A204.1 (cell line): ENCODE measurements at regions not wholly inside any gene's neighbourhood (a gene's known extent, or its start where the extent isn't known, plus 50 kb on each side); places are given as distances from the start of the nearest gene placed in this dataset.

Source experiments
- FAIRE-seq: peaks from 2 replicates; lab custom pipeline; 2012; peaks lifted over from hg19 to GRCh38; lab: Jason Lieb, UNC

GRCh38 chr1:222165629-222166028 lies 382.3 kb downstream of the HHIPL2 start:
- no peak for FAIRE-seq

- FAIRE-seq: no peak
Measured at GRCh38 chr1:222163895-222164294, 384.0 kb downstream of the HHIPL2 start.

- no peak for FAIRE-seq
Measured at GRCh38 chr1:222161676-222162075, 386.2 kb downstream of the HHIPL2 start.

- no peak for FAIRE-seq
Measured at GRCh38 chr1:222157612-222158011, 390.3 kb downstream of the HHIPL2 start.

DNA sequence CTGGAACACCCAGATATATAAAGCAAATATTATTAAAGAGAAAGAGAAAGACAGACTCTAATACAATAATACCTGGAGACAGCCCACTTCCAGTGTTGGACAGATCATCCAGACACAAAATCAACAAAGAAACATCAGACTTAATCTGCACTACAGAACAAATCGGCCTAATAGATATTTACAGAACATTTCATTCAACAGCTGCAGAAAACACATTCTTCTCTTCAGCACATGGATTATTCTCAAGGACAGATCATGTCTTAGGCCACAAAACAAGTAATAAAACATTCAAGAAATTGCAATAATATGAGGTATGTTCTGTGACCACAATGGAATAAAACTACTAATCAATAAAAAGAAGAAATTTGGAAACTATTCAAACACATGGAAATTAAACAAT lies 398.3 kb upstream of the DUSP10 start:
- no peak for FAIRE-seq

- peak; percentile 84 for FAIRE-seq
Measured at GRCh38 chr1:222138095-222138494, 396.2 kb upstream of the DUSP10 start.

DNA sequence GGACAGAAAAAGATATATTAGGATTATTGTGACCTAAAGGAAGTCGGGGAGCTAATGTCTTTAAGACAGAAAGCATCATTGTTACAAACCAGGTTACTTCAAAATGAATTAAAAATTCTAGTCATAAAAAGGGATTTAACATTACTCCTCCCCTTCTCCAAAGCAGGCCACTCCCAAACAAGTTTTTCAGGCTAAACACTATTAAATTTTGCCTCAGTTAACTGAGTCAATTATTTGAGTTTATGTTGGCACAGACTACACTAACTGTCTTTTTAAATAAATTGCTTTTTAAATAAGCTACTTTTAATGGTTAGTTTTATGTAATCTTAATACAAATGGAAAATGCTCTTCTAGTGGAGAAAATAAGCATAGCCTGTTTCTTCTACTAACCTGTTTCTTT lies 395.0 kb upstream of the DUSP10 start:
- FAIRE-seq: no peak

DNA sequence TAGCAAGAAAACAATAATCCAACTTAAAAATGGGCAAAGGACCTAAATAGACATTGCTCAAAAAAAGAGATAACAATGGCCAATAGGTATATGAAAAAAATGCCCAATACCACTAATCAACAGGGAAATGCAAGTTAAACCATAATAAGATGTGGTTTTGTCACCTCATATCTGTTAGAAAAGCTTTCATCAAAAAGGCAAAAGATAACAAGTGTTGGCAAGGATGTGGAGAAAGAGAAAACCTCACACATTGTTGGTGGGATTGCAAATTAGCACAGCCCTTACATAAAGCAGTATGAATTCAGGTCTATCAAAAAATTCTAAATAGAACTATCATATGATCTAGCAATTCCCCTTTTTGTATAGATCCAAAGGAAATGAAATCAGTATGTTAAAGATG lies 387.2 kb upstream of the DUSP10 start:
- FAIRE-seq: no peak

- FAIRE-seq: no peak
Measured at GRCh38 chr1:222127526-222128152, 385.8 kb upstream of the DUSP10 start.

DNA sequence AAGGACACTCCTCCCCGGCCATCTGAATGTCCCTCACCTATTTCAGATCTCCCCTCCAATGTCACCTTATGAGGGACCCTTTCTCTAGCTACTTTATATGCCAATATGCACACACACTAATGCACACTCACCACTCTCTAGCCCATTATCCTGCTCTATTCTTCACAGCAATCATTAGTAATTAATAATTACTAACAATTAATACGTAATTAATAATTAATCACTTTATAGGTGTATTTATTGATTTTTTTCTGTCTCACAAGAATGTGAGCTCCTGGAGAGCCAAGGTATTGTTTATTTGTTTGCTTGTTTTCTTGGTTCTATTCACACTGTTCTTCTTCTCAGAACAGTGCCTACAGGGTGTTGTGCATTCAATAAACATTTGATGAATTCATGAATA lies 385.2 kb upstream of the DUSP10 start:
- FAIRE-seq: no peak

DNA sequence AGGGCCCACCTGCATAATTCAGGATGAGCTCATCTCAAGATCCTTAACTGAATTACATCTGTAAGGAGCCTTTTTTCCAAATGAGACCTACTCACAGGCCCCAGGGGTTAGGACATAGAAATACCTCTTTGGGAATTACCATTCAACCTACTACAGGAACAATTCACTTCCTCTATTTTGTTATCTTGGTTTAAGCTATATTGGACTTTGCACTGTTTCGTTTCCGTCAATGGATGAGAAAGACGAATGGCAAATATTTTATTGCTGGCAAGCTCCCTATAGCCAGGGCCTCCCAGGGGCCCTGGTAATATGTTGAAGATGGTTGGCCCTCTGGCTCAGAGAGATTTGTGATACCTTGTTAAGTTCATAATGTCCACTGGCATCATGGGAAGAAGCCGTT lies 384.2 kb upstream of the DUSP10 start:
- FAIRE-seq: no peak

- FAIRE-seq: no peak
Measured at GRCh38 chr1:222124602-222125001, 382.7 kb upstream of the DUSP10 start.

DNA sequence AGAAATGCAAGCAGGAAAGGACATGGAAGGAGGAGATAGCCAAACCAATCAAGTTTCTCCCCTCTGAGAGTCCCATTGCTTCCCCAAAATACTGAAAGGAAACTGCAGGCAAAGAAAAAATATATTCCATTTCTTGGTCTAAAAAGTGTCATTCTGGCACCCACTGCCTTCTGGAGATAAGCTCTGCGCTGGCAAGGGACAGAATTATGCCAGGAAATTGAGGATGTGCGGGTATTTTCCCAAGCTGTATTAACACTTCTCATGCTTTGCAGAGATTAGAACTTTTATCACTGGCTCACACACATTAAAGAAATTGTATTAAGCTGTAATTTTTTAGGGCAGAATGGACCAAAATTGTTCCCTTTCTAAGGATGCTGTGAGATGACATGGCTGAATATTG lies 381.2 kb upstream of the DUSP10 start:
- FAIRE-seq: no peak

- FAIRE-seq: no peak
Measured at GRCh38 chr1:222117809-222118208, 375.9 kb upstream of the DUSP10 start.

GRCh38 chr1:222114536-222115156 lies 372.8 kb upstream of the DUSP10 start:
- no peak for FAIRE-seq

DNA sequence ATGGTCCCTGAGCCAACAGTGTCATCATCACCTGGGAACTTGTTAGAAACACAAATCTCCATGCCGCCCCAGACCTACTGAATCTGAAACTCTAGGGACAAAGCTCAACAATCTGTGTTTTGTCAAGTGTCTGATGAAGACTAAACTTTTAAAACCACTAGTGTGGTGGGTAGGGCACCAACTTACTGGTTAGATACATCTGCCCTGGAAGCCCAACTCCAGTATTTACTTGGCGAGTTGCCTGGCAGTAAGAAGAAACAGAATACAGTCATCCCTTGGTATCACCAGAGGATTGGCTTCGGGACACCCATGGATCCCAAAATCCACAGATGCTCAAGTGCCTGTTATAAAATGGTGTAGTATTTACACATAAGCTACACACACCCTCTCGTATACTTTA lies 367.9 kb upstream of the DUSP10 start:
- FAIRE-seq: no peak

DNA sequence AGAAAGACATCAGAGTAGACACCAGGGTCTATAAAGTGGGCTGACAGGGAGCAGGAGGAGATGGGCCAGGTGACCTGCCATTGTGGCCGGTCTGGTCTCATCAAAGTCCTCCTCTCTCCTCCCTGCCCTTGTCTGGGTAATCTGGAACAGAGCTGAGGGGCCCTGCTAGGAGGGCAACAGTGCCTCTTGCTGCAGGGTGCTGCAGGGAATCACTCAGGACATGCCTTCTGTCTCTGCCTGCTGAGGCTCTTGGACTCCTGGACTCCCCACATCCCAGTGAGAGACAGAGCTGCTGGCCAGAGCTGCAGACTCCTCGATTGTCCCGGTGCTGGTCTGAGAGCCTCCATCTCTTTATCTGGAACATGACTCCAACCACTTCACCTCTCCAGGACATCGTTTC lies 366.1 kb upstream of the DUSP10 start:
- no peak for FAIRE-seq

DNA sequence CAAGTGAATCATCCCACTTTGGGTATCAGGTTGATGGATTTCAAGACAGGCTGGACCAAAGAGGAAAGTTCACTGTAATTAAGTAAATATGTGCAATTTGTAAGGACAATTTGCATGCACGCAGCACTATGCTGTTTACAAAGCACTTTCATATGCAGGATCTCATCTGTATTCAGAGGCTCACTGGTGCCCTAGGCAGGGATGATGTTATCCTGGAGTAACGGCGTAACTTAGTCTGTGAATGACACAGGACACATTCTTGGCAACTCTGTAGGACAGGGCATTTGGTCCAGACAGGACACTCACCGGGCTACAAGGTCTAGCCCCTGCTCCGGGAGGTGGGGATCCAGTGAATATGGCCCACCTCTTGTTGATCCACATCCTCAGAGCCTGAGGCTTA lies 365.4 kb upstream of the DUSP10 start:
- no peak for FAIRE-seq

DNA sequence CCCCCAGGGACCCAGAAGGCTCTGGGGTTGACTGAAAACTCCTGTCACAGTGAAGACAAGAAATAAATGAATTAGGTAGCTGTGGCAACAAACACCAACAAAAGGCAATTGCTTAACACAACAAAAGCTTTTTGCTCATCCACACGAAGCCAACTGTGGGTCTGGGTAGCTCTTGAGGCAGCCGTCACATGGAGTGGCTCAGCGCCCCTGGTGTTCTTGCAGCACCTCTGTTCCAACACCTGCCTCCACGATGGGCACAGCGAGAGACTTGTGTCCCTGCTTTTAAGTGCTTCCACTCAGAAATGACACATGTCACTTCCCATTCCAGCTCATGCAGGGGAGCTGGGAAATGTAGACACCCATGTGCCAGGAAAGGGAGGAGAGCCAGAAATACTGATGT lies 364.5 kb upstream of the DUSP10 start:
- FAIRE-seq: no peak

- FAIRE-seq: no peak
Measured at GRCh38 chr1:222105861-222106260, 364.0 kb upstream of the DUSP10 start.

- FAIRE-seq: no peak
Measured at GRCh38 chr1:222105393-222105737, 363.5 kb upstream of the DUSP10 start.

DNA sequence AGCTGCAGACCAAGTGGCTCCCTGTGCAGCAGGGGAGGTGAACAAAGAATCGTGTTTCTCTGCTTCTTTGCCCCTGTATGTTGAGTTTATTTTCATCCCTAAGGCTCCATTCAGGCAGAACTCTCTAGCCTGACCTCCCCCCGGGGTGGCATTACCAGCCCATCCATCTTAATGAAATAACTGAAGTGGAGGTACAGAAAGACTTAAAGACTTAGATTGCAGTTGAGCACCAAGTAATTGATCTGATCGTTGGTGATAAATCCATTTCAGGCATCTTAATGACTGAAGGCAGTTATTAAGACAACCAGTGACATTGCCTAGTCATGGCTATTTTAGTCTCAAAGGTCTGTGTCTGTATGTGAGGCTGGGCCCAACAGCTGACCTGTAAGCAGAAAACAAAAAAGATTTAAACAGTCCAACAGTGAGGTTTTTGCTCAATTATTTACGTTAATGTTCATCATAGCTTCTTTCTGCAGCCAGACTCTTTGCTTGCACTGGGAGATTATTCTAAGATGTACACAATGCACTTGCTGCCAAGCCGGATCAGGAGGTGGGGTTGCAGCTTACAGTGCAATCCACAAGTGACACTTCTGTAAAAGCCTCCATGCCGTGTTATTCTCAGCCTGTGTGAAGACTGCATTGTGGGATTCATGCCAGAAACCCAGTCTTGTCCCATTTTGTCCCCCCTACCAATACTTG lies 363.0 kb upstream of the DUSP10 start:
- no peak for FAIRE-seq

GRCh38 chr1:222104097-222104496 lies 362.2 kb upstream of the DUSP10 start:
- FAIRE-seq: no peak

- no peak for FAIRE-seq
Measured at GRCh38 chr1:222099746-222100145, 357.9 kb upstream of the DUSP10 start.
